ENCODE measurements at regions not wholly inside any gene's neighbourhood (a gene's known extent, or its start where the extent isn't known, plus 50 kb on each side); places are given as distances from the start of the nearest gene placed in this dataset.

- no peak for TF ChIP-seq POLR2AphosphoS5 (IDR thresholded peaks at IDR 0.05; ENCODE audit: low read depth, low read length)
- no peak for TF ChIP-seq REST (IDR thresholded peaks at IDR 0.05; ENCODE audit: insufficient read depth in 1 of 2, low read depth in 2 of 2, low read length in 2 of 2)
- no peak for TF ChIP-seq SIN3A (IDR thresholded peaks at IDR 0.05; ENCODE audit: borderline replicate concordance, insufficient read depth, low read length)
Observed at GRCh38 chr18:56493531-56493930, 144.9 kb downstream of the TXNL1 start.

Measured in PFSK-1 (cell line).